ENCODE measurements at regions not wholly inside any gene's neighbourhood (a gene's known extent, or its start where the extent isn't known, plus 50 kb on each side); places are given as distances from the start of the nearest gene placed in this dataset.

- Histone ChIP-seq H3K9me2 (ENCODE audit: insufficient read depth, low read length) (no peaks in the 10 kb centered on the region), H3K27ac (ENCODE audit: low read length) (no peak overlapping the region), H3K4me2 (ENCODE audit: low read length) (no peak overlapping the region), H3K4me3 (ENCODE audit: low read length) (no peak overlapping the region), H4K20me1 (ENCODE audit: insufficient read depth) (no peaks in the 10 kb centered on the region), H3K36me3 (ENCODE audit: insufficient read depth, low read length) (no peaks in the 10 kb centered on the region), H3F3A (ENCODE audit: insufficient read depth, low read length, poor library complexity, severe bottlenecking) (no peaks in the 10 kb centered on the region), H3K79me2 (replicated peaks; ENCODE audit: insufficient read depth, low read length) (no peaks in the 10 kb centered on the region), H3K27me3 (ENCODE audit: insufficient read depth, low read depth, low read length) (no peaks in the 10 kb centered on the region), H3K9me3 (ENCODE audit: low read length) (no peaks in the 10 kb centered on the region), H2AFZ (ENCODE audit: low read depth, low read length) (no peak overlapping the region), H3K9ac (ENCODE audit: low read length) (no peak overlapping the region)
- TF ChIP-seq MXI1 (conservative IDR thresholded peaks at IDR 0.05; ENCODE audit: poor library complexity, severe bottlenecking) (no peak), RAD21 (conservative IDR thresholded peaks at IDR 0.05) (no peak), EP300 (conservative IDR thresholded peaks at IDR 0.05; ENCODE audit: poor library complexity, severe bottlenecking) (no peak)
These were observed 74.2 kb upstream of the SLC12A2 start for GRCh38 chr5:128009403-128009802.

- Histone ChIP-seq H3K4me3 (ENCODE audit: low read length) (no peak overlapping the region), H3K9me2 (ENCODE audit: insufficient read depth, low read length) (no peaks in the 10 kb centered on the region), H3K79me2 (replicated peaks; ENCODE audit: insufficient read depth, low read length) (no peaks in the 10 kb centered on the region), H3K9ac (ENCODE audit: low read length) (no peak overlapping the region), H3K9me3 (ENCODE audit: low read length) (no peaks in the 10 kb centered on the region), H3F3A (ENCODE audit: insufficient read depth, low read length, poor library complexity, severe bottlenecking) (no peaks in the 10 kb centered on the region), H3K4me2 (ENCODE audit: low read length) (no peak overlapping the region), H3K27me3 (ENCODE audit: insufficient read depth, low read depth, low read length) (no peaks in the 10 kb centered on the region), H2AFZ (ENCODE audit: low read depth, low read length) (no peak overlapping the region), H3K36me3 (ENCODE audit: insufficient read depth, low read length) (no peaks in the 10 kb centered on the region), H4K20me1 (ENCODE audit: insufficient read depth) (no peaks in the 10 kb centered on the region), H3K27ac (ENCODE audit: low read length) (no peak overlapping the region)
- no peak for TF ChIP-seq TAF1 (IDR thresholded peaks at IDR 0.05; ENCODE audit: low read depth)
- TF ChIP-seq RAD21 (conservative IDR thresholded peaks at IDR 0.05) = no peak
- TF ChIP-seq EZH2 (IDR thresholded peaks at IDR 0.05; ENCODE audit: borderline replicate concordance, insufficient read depth, low read length, poor library complexity, severe bottlenecking) = no peak
- TF ChIP-seq SMC3 (conservative IDR thresholded peaks at IDR 0.05; ENCODE audit: poor library complexity) = no peak
- no peak for TF ChIP-seq POLR2AphosphoS5 (IDR thresholded peaks at IDR 0.05)
- no peak for TF ChIP-seq EP300 (conservative IDR thresholded peaks at IDR 0.05; ENCODE audit: poor library complexity, severe bottlenecking)
- TF ChIP-seq MXI1 (conservative IDR thresholded peaks at IDR 0.05; ENCODE audit: poor library complexity, severe bottlenecking) = no peak
- no peak for TF ChIP-seq CTCF (IDR thresholded peaks at IDR 0.05; ENCODE audit: poor library complexity, severe bottlenecking)
- TF ChIP-seq REST (IDR thresholded peaks at IDR 0.05; ENCODE audit: borderline replicate concordance) = no peak
These were observed 72.2 kb upstream of the SLC12A2 start for GRCh38 chr5:128011339-128011738.

- Histone ChIP-seq H3K9ac (ENCODE audit: low read length) (no peak overlapping the region), H3K4me3 (ENCODE audit: low read length) (no peak overlapping the region), H4K20me1 (ENCODE audit: insufficient read depth) (no peaks in the 10 kb centered on the region), H3K4me2 (ENCODE audit: low read length) (no peak overlapping the region), H3K79me2 (replicated peaks; ENCODE audit: insufficient read depth, low read length) (no peaks in the 10 kb centered on the region), H2AFZ (ENCODE audit: low read depth, low read length) (no peak overlapping the region), H3K36me3 (ENCODE audit: insufficient read depth, low read length) (no peaks in the 10 kb centered on the region), H3F3A (ENCODE audit: insufficient read depth, low read length, poor library complexity, severe bottlenecking) (no peaks in the 10 kb centered on the region), H3K27ac (ENCODE audit: low read length) (no peak overlapping the region), H3K9me2 (ENCODE audit: insufficient read depth, low read length) (no peaks in the 10 kb centered on the region), H3K27me3 (ENCODE audit: insufficient read depth, low read depth, low read length) (no peaks in the 10 kb centered on the region), H3K9me3 (ENCODE audit: low read length) (no peaks in the 10 kb centered on the region)
- TF ChIP-seq SMC3 (conservative IDR thresholded peaks at IDR 0.05; ENCODE audit: poor library complexity) (no peak), CTCF (IDR thresholded peaks at IDR 0.05; ENCODE audit: poor library complexity, severe bottlenecking) (no peak), EP300 (conservative IDR thresholded peaks at IDR 0.05; ENCODE audit: poor library complexity, severe bottlenecking) (no peak), EZH2 (IDR thresholded peaks at IDR 0.05; ENCODE audit: borderline replicate concordance, insufficient read depth, low read length, poor library complexity, severe bottlenecking) (no peak), POLR2AphosphoS5 (IDR thresholded peaks at IDR 0.05) (no peak), REST (IDR thresholded peaks at IDR 0.05; ENCODE audit: borderline replicate concordance) (no peak), MXI1 (conservative IDR thresholded peaks at IDR 0.05; ENCODE audit: poor library complexity, severe bottlenecking) (no peak), TAF1 (IDR thresholded peaks at IDR 0.05; ENCODE audit: low read depth) (no peak), RAD21 (conservative IDR thresholded peaks at IDR 0.05) (no peak)
These were observed 69.0 kb upstream of the SLC12A2 start for GRCh38 chr5:128014578-128014977.
